Adrenal gland (tissue), 5 donors: ENCODE measurements at regions not wholly inside any gene's neighbourhood (a gene's known extent, or its start where the extent isn't known, plus 50 kb on each side); places are given as distances from the start of the nearest gene placed in this dataset.

ENCODE experiments used
- POLR2A ChIP-seq, 2 donors: fragments of 450-650 bp; IDR thresholded peaks; one replicate each; pipeline ENCODE4 v1.6.1; 2017; ENCODE audit warnings: antibody characterized with exemption in 2 of 2, mild to moderate bottlenecking in 2 of 2, moderate library complexity in 1 of 2
- TF ChIP-seq, protein P1 (sequence below), 6 experiments: fragments of 450-650 bp in 4 of 6; fragments of 200-600 bp in 2 of 6; sonication (generic) in 1 of 6; IDR thresholded peaks; 1 replicate in 5 of 6; 2 replicates in 1 of 6; pipeline versions ENCODE4 v1.5.1 to v1.8.0; 2016 to 2021; ENCODE audit warnings: antibody characterized with exemption in 6 of 6, mild to moderate bottlenecking in 2 of 6, moderate library complexity in 1 of 6
- donor health status: DM: no; HTN: no; CAD: no.

- TF ChIP-seq, protein P1, sequence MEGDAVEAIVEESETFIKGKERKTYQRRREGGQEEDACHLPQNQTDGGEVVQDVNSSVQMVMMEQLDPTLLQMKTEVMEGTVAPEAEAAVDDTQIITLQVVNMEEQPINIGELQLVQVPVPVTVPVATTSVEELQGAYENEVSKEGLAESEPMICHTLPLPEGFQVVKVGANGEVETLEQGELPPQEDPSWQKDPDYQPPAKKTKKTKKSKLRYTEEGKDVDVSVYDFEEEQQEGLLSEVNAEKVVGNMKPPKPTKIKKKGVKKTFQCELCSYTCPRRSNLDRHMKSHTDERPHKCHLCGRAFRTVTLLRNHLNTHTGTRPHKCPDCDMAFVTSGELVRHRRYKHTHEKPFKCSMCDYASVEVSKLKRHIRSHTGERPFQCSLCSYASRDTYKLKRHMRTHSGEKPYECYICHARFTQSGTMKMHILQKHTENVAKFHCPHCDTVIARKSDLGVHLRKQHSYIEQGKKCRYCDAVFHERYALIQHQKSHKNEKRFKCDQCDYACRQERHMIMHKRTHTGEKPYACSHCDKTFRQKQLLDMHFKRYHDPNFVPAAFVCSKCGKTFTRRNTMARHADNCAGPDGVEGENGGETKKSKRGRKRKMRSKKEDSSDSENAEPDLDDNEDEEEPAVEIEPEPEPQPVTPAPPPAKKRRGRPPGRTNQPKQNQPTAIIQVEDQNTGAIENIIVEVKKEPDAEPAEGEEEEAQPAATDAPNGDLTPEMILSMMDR (IDR thresholded peaks at IDR 0.05): no peak
- no peak for TF ChIP-seq POLR2A (IDR thresholded peaks at IDR 0.05)
These were observed 288.9 kb upstream of the CDH11 start for GRCh38 chr16:65410801-65411200.
